ENCODE measurements at regions not wholly inside any gene's neighbourhood (a gene's known extent, or its start where the extent isn't known, plus 50 kb on each side); places are given as distances from the start of the nearest gene placed in this dataset.

GRCh38 chr13:99655351-99656091 lies 154.2 kb downstream of the TM9SF2 start:
- TF ChIP-seq CTCF (optimal IDR thresholded peaks at IDR 0.05 in 1 of 3, IDR thresholded peaks at IDR 0.05 in 1 of 3, conservative IDR thresholded peaks at IDR 0.05 in 1 of 3; ENCODE audit: extremely low read depth in 1 of 3, insufficient read depth in 2 of 3, low read length in 3 of 3) (no peak), EZH2 (IDR thresholded peaks at IDR 0.05; ENCODE audit: low read length) (no peak)
